Stomach smooth muscle (tissue), 2 donors: ENCODE measurements at regions not wholly inside any gene's neighbourhood (a gene's known extent, or its start where the extent isn't known, plus 50 kb on each side); places are given as distances from the start of the nearest gene placed in this dataset.
"Not testable (repeated sequence)": the region's sequence is repeated elsewhere in the genome, so short reads cannot be mapped to it uniquely, and the experiment has no call there.

Experiments used
- H3K27ac ChIP-seq: one replicate; pipeline ENCODE4 v1.7.0; 2013; ENCODE audit warnings: mild to moderate bottlenecking, low read length, inconsistent platforms
- H3K27me3 ChIP-seq, 2 donors: one replicate each; pipeline ENCODE4 v1.7.0; 2013; ENCODE audit warnings: low read length in 2 of 2; ENCODE audit not compliant: insufficient read depth in 2 of 2, control insufficient read depth in 1 of 2
- H3K36me3 ChIP-seq, 2 donors: one replicate each; pipeline ENCODE4 v1.7.0; 2013; ENCODE audit warnings: low read length in 2 of 2; ENCODE audit not compliant: control insufficient read depth in 2 of 2, insufficient read depth in 2 of 2
- H3K4me1 ChIP-seq: one replicate; pipeline ENCODE4 v1.7.0; 2013; ENCODE audit warnings: low read length; ENCODE audit not compliant: control insufficient read depth, insufficient read depth
- H3K4me3 ChIP-seq, 2 donors: one replicate each; pipeline ENCODE4 v1.7.0; 2013; ENCODE audit warnings: low read length in 2 of 2
- H3K9ac ChIP-seq, 2 donors: one replicate each; pipeline ENCODE4 v1.7.0; 2013; ENCODE audit warnings: low read length in 2 of 2, mild to moderate bottlenecking in 1 of 2
- H3K9me3 ChIP-seq, 2 donors: one replicate each; pipeline ENCODE4 v1.7.0; 2013; ENCODE audit warnings: low read length in 2 of 2; ENCODE audit not compliant: control insufficient read depth in 2 of 2
- donor health status: healthy.
- donor health status: Pancreatic carcinoma.

DNA sequence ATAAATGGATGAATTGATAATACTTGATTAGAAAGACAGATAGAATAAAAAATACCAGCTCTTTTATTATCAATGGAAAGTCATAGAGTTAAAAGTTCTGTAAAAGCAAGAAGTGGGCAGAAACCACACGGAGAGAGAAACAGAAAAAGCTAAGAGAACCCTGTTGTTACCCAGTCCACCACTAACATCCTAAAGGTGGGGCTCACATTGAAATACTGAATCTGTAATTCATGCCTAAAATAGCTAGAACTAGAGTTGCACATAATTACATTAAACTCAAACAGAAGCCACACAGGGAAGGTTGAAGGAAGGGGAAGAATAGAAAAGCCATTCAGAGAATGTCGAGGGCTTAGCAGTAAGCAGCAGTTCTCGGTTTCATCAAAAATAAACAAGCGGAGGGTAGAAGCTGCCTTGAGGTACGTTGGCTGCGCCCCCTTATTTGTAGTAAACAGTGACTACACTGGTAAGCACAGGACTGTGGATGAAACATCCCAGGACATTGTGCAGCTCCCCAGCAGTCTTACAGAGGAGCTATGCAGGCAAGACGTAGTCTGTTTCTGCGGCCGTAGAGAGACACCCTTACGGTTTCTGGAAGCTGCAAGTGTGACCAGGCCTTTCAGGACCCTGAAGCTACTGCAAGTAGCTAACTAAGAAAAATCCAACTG, 1247.0 kb upstream of the GYPC start:
- Histone ChIP-seq H3K27me3 (no peaks in the 10 kb centered on the region), H3K4me3 (no peak overlapping the region), H3K4me1 (no peaks in the 10 kb centered on the region), H3K27ac (no peak overlapping the region), H3K9me3 (no peaks in the 10 kb centered on the region), H3K36me3 (no peaks in the 10 kb centered on the region), H3K9ac (peak overlapping the region in 1 of 2 donors; percentile 30)

DNA sequence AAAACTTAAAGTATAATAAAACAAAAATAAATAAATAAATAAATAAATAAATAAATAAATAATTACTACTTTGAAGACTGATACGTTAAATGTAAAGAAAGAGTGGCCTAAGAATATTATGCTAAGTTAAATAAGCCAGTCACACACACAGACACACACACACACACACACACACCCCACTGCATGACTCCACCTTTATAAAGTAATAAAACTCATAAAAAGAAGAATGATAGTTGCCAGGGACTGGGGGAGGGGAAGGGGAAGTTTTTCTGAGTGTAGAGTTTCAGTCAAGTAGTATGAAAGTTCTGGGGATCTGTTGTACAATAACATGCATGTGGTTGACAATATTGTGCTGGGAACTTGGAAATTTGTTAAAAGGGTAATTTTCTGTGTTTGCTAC, 1237.5 kb upstream of the GYPC start:
- no peaks in the 10 kb centered on the region for H3K9me3 ChIP-seq
- H3K4me1 ChIP-seq, result no peaks in the 10 kb centered on the region
- no peak overlapping the region for H3K4me3 ChIP-seq
- H3K27ac ChIP-seq, result no peak overlapping the region
- no peaks in the 10 kb centered on the region for H3K36me3 ChIP-seq
- no peak overlapping the region for H3K9ac ChIP-seq
- no peaks in the 10 kb centered on the region for H3K27me3 ChIP-seq

DNA sequence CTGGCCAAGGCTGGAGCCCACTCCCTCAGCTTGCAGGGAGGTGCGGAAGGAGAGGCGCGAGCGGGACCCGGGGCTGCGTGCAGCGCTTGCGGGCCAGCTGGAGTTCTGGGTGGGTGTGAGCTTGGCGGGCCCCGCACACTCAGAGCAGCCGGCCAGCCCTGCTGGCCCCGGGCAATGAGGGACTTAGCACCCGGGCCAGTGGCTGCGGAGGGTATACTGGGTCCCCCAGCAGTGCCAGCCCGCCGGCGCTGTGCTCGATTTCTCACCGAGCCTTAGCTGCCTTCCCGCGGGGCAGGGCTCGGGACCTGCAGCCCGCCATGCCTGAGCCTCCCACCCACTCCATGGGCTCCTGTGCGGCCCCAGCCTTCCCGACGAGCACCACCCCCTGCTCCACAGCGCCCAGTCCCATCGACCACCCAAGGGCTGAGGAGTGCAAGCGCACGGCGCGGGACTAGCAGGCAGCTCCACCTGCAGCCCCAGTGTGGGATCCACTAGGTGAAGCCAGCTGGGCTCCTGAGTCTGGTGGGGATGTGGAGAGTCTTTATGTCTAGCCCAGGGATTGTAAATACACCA, 1233.7 kb upstream of the GYPC start:
- H3K9me3 ChIP-seq, H3K4me1 ChIP-seq: not testable (repeated sequence)

DNA sequence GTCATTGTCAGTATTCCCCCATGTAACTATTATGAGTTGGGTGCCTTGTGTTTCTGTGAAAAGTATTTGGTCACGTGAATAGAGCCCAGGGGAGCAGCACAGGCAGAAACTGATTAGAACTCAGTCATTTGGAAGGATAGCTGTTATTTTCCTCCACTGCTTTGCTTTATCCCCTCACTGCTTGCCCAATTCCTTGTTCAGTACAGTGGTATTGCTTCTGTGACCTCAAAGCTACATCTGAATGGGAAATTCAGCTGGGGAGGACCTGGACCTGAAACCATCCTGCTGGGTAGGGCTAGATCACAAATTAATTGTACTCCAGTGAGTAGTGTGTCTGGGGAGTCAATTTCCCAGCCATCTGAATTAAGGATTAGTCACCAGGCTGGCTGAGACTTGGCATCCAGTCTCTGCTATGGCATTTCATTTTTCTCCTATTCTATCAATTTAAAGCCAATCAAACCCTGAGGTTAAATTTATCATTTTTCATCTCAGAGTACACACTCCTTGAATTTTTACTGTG, 1231.6 kb upstream of the GYPC start:
- no peak overlapping the region for H3K9ac ChIP-seq
- no peaks in the 10 kb centered on the region for H3K9me3 ChIP-seq
- H3K27me3 ChIP-seq, result no peaks in the 10 kb centered on the region
- no peak overlapping the region for H3K27ac ChIP-seq
- no peaks in the 10 kb centered on the region for H3K4me1 ChIP-seq
- no peak overlapping the region for H3K4me3 ChIP-seq
- H3K36me3 ChIP-seq, result no peaks in the 10 kb centered on the region

More for the DNA sequence above, 1233.7 kb upstream of the GYPC start:
- H3K9ac ChIP-seq, H3K27ac ChIP-seq, H3K4me3 ChIP-seq, H3K36me3 ChIP-seq, H3K27me3 ChIP-seq: not testable (repeated sequence)

DNA sequence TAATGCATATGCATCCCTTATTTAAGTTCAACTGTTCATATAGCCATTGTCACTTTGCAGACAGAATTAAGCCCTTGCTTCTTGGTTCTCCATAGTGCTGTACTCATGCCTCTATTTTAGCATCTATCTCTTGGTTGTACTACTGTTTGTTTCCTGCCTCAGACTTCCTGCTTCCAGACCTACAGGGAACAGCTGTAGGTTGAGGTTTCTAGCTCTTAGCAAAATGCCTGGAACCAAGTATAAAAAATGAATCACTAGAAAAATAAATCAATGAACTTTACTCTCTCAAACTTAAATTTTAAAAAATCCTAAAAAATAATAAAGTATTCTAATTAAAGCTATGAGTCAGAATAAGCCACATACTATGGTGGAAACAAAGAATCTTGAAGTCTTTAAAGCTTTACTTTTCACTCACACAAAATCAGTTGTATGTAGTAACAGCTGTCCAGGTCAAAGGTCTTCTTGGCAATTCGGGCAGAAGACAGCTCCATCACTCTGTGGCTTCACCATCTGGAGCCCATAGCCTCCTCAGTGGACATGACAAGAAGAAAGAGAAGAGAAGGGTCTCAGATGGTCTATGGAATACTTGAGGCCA, 1228.1 kb upstream of the GYPC start:
- no peaks in the 10 kb centered on the region for H3K27me3 ChIP-seq
- H3K9ac ChIP-seq, result no peak overlapping the region
- no peaks in the 10 kb centered on the region for H3K9me3 ChIP-seq
- no peaks in the 10 kb centered on the region for H3K36me3 ChIP-seq
- H3K27ac ChIP-seq, result no peak overlapping the region
- no peaks in the 10 kb centered on the region for H3K4me1 ChIP-seq
- no peak overlapping the region for H3K4me3 ChIP-seq

DNA sequence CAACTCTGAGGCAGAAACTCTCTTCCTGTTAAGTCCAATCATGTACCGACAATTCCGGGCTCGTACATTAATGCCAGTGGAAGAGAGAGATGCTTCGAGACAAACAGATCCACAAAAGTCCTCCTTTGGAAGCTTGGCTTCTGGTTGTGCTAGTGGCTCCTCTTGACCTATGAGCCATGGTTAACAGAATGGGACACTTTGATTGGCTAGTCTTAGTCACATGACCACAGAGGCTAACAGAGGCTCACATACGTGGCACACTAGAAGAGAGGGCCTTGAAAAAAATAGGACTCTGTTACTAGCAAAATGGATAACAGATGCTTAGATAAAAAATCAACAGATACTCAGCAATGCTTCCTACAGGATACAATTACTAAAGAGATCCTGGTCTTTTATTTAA, 1211.9 kb upstream of the GYPC start:
- H3K27me3 ChIP-seq, result no peaks in the 10 kb centered on the region
- H3K27ac ChIP-seq, result no peak overlapping the region
- H3K4me3 ChIP-seq, result no peak overlapping the region
- no peaks in the 10 kb centered on the region for H3K4me1 ChIP-seq
- no peak overlapping the region for H3K9ac ChIP-seq
- H3K9me3 ChIP-seq, result no peaks in the 10 kb centered on the region
- no peaks in the 10 kb centered on the region for H3K36me3 ChIP-seq

DNA sequence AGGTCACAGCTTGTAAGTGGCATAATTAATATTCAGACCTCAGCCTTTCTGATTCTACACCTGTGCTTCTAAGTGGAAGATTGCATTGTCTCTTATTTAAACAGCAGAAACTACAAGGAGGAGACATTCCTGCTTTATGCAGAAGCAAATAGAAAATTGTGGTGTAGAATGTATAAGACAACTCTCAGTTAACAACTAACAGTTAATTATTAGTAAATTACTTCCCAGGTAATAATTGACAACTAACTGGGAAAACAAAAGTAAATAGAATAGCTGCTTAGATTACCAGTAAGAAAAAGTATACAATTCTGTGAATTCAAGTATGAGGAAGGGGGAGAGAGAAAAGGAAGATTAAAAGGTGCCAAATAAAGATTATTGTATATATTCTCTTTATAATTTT, 1210.5 kb upstream of the GYPC start:
- Histone ChIP-seq H3K27me3 (no peaks in the 10 kb centered on the region), H3K27ac (no peak overlapping the region), H3K9me3 (no peaks in the 10 kb centered on the region), H3K4me1 (no peaks in the 10 kb centered on the region), H3K4me3 (no peak overlapping the region), H3K36me3 (no peaks in the 10 kb centered on the region), H3K9ac (no peak overlapping the region)

DNA sequence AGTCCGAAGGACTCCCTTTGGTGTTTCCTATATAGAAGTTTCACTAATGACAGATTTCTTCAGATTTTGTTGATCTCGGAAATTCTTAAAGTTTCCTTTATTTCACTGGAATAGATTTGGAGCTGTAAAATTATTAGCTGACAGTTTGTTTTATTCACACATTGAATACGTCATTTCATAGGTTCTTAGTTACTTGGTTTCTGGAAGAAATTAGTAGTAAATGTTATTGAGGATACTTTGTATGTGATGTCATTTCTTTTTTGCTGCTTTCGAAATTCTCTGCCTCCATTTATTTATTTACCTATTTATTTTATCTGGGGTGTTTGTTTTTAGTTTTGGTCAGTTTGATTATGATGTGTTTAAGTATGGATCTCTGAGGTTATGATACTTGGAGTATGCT, 1205.9 kb upstream of the GYPC start:
- Histone ChIP-seq H3K4me3 (no peak overlapping the region), H3K9me3 (no peaks in the 10 kb centered on the region), H3K36me3 (no peaks in the 10 kb centered on the region), H3K27ac (no peak overlapping the region), H3K9ac (no peak overlapping the region), H3K4me1 (no peaks in the 10 kb centered on the region), H3K27me3 (no peaks in the 10 kb centered on the region)

DNA sequence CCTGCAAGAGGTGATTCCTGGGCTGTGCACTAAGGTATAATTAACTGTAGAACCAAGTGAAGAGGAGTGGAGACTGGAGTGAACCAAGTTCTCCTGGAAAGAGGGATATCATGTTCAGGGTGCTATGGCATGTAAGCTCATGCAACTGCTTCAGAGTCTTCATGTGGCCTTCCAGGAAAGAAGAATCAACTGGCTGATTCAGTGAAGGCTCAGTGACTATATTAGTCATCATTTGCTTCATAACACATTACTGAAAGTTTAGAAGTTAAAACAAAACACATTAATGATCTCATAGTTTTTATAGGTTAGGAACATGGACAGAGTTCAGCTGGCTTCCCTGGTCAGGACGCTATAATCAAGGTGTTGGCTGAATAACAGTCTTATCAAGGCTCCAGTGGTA, 1200.8 kb upstream of the GYPC start:
- no peaks in the 10 kb centered on the region for H3K27me3 ChIP-seq
- no peak overlapping the region for H3K27ac ChIP-seq
- no peaks in the 10 kb centered on the region for H3K4me1 ChIP-seq
- no peaks in the 10 kb centered on the region for H3K36me3 ChIP-seq
- no peaks in the 10 kb centered on the region for H3K9me3 ChIP-seq
- H3K4me3 ChIP-seq, result no peak overlapping the region
- no peak overlapping the region for H3K9ac ChIP-seq

DNA sequence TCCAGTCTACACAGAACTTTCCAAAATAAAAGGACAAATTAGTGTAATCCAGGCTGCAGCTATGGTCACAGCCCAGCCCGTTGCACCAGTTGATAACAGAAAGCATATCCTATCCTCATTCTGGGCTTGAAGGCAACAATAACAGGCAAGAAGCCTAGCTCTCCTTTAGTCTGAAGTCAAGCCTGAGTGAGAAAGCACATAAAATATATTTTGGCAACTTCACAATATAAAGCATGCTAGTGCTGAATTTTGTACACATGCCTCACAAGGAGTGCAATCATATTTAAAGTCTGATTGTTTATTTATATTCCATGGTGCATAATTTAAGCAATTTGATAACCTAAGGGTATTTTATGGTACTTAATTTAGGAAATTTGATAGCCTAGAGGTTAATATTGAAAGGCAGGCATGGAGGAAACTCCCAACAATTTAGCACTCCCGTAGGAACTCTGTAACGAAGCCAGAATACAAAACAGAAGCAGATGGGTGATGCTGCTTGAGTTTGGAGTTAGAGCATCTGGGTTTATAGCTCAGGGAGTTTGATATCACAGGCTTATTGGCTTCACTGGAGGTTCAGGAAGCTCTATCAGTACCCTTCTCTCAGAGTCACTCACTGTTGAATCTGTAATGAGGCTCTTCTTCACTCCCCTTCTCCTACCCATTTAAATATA, 1199.1 kb upstream of the GYPC start:
- no peak overlapping the region for H3K27ac ChIP-seq

More for the DNA sequence above, 1199.1 kb upstream of the GYPC start:
- H3K4me3 ChIP-seq, result no peak overlapping the region
- no peaks in the 10 kb centered on the region for H3K4me1 ChIP-seq
- no peaks in the 10 kb centered on the region for H3K27me3 ChIP-seq
- no peaks in the 10 kb centered on the region for H3K36me3 ChIP-seq
- H3K9me3 ChIP-seq, result no peaks in the 10 kb centered on the region
- H3K9ac ChIP-seq, result no peak overlapping the region
